ENCODE measurements at regions not wholly inside any gene's neighbourhood (a gene's known extent, or its start where the extent isn't known, plus 50 kb on each side); places are given as distances from the start of the nearest gene placed in this dataset.

GRCh38 chr3:152200476-152201420, 68.0 kb upstream of the MBNL1 start:
- Histone ChIP-seq H3K9me3 (no peaks in the 10 kb centered on the region), H3K4me3 (peak overlapping the region; percentile 21 to 28), H3K27me3 (no peaks in the 10 kb centered on the region), H3K36me3 (no peaks in the 10 kb centered on the region), H3K4me1 (peaks cover 0 to 64% (median 26%) of the 10 kb centered on the region in 3 donors), H3K27ac (peak overlapping the region; percentile 69 to 99 (median 86))
- TF ChIP-seq POLR2A (IDR thresholded peaks at IDR 0.05) (no peak), POLR2AphosphoS5 (IDR thresholded peaks at IDR 0.05) (no peak), EP300 (IDR thresholded peaks at IDR 0.05) (no peak), CTCF (IDR thresholded peaks at IDR 0.05) (no peak)
- no peak for ATAC-seq
- WGBS, 2 donors (ENCODE audit: low coverage in 1 of 2) = 15 to 19% methylated on average over 3 of the region's 3 CpGs

- ATAC-seq = no peak
- Histone ChIP-seq H3K4me3 (peak overlapping the region; percentile 39 to 41), H3K9me3 (no peaks in the 10 kb centered on the region), H3K27me3 (no peaks in the 10 kb centered on the region), H3K4me1 (peaks cover 0 to 66% (median 24%) of the 10 kb centered on the region in 3 donors), H3K36me3 (no peaks in the 10 kb centered on the region), H3K27ac (peak overlapping the region; percentile 79 to 99 (median 86))
- TF ChIP-seq EP300 (IDR thresholded peaks at IDR 0.05) (no peak), POLR2AphosphoS5 (IDR thresholded peaks at IDR 0.05) (no peak), CTCF (IDR thresholded peaks at IDR 0.05) (no peak), POLR2A (IDR thresholded peaks at IDR 0.05) (no peak)
- WGBS, 2 donors (ENCODE audit: low coverage in 1 of 2) = 10 to 12% methylated on average over 3 of the region's 3 CpGs
These were observed 65.6 kb upstream of the MBNL1 start for GRCh38 chr3:152202976-152203626.

- 38 to 50% methylated on average over 1 of the region's 1 CpG for WGBS, 2 donors (ENCODE audit: low coverage in 1 of 2)
These were observed 65.1 kb upstream of the MBNL1 start for GRCh38 chr3:152203652-152204051.

GRCh38 chr3:152204218-152204617, 64.5 kb upstream of the MBNL1 start:
- H3K27ac ChIP-seq = peak overlapping the region; percentile 79 to 99 (median 86)
- 21 to 45% methylated on average over 2 of the region's 2 CpGs for WGBS, 2 donors (ENCODE audit: low coverage in 1 of 2)
- no peak for ATAC-seq
- H3K9me3 ChIP-seq = no peaks in the 10 kb centered on the region
- no peaks in the 10 kb centered on the region for H3K36me3 ChIP-seq
- TF ChIP-seq POLR2AphosphoS5 (IDR thresholded peaks at IDR 0.05) (no peak), POLR2A (IDR thresholded peaks at IDR 0.05) (no peak)
- H3K4me1 ChIP-seq = peaks cover 0 to 63% (median 21%) of the 10 kb centered on the region in 3 donors
- H3K27me3 ChIP-seq = no peaks in the 10 kb centered on the region
- H3K4me3 ChIP-seq = peak overlapping the region; percentile 39 to 41

More at GRCh38 chr3:152203652-152204051, 65.1 kb upstream of the MBNL1 start:
- peaks cover 0 to 63% (median 22%) of the 10 kb centered on the region in 3 donors for H3K4me1 ChIP-seq
- H3K27ac ChIP-seq = peak overlapping the region; percentile 79 to 99 (median 86)
- no peaks in the 10 kb centered on the region for H3K9me3 ChIP-seq
- peak overlapping the region; percentile 39 to 41 for H3K4me3 ChIP-seq
- TF ChIP-seq POLR2A (IDR thresholded peaks at IDR 0.05) (no peak), POLR2AphosphoS5 (IDR thresholded peaks at IDR 0.05) (peak; percentile 37)
- ATAC-seq = peak; percentile 52
- H3K36me3 ChIP-seq = no peaks in the 10 kb centered on the region
- H3K27me3 ChIP-seq = no peaks in the 10 kb centered on the region

- H3K27ac ChIP-seq = peak overlapping the region; percentile 84 to 99 (median 86)
- peaks cover 0 to 53% (median 13%) of the 10 kb centered on the region in 3 donors for H3K4me1 ChIP-seq
- H3K4me3 ChIP-seq = peak overlapping the region; percentile 39 to 41
- no peak for TF ChIP-seq CTCF (IDR thresholded peaks at IDR 0.05)
- no peak for TF ChIP-seq POLR2AphosphoS5 (IDR thresholded peaks at IDR 0.05)
- no peak for TF ChIP-seq EP300 (IDR thresholded peaks at IDR 0.05)
- TF ChIP-seq POLR2A (IDR thresholded peaks at IDR 0.05) = no peak
- H3K9me3 ChIP-seq = no peaks in the 10 kb centered on the region
- no peaks in the 10 kb centered on the region for H3K27me3 ChIP-seq
- 37 to 52% methylated on average over 3 of the region's 3 CpGs for WGBS, 2 donors (ENCODE audit: low coverage in 1 of 2)
- peak; percentile 25 for ATAC-seq
- H3K36me3 ChIP-seq = no peaks in the 10 kb centered on the region
These were observed 63.6 kb upstream of the MBNL1 start for GRCh38 chr3:152205097-152205593.

All from gastroesophageal sphincter (tissue), 4 donors.